ENCODE measurements at regions not wholly inside any gene's neighbourhood (a gene's known extent, or its start where the extent isn't known, plus 50 kb on each side); places are given as distances from the start of the nearest gene placed in this dataset.

DNA sequence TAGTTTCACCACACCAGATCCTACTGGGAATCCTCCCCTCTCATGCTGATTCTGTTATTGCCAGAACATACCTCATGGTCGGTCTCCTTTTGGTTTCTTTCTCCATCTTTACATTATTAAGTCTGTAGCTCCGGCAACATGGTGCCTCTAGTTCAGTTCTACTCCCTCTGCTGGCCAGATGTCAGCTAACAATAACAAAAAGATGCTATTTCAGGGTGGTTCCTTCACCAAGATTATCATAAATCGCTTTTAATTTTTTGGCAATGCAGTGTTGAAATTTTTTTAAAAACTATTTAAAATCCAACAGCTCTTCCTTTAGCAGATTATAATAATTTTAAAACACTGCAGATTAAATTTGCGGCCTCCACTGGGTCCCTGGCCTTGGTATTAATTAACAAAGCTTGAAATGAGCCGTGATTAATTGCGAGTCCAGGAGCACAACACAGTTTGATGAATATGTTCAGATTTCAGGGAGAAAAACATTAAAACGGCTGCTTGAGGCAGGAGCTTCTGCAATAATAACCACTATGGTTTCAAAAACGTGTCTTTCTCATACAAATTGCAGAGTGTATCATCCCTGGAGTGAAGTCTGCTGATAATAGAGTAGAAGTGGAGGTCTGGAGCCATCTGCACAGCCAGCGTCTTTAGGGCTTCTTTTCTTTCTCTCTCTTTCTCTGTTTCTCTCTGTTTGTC lies 492.9 kb upstream of the KIRREL3 start (continued):
- TF ChIP-seq, protein P1, sequence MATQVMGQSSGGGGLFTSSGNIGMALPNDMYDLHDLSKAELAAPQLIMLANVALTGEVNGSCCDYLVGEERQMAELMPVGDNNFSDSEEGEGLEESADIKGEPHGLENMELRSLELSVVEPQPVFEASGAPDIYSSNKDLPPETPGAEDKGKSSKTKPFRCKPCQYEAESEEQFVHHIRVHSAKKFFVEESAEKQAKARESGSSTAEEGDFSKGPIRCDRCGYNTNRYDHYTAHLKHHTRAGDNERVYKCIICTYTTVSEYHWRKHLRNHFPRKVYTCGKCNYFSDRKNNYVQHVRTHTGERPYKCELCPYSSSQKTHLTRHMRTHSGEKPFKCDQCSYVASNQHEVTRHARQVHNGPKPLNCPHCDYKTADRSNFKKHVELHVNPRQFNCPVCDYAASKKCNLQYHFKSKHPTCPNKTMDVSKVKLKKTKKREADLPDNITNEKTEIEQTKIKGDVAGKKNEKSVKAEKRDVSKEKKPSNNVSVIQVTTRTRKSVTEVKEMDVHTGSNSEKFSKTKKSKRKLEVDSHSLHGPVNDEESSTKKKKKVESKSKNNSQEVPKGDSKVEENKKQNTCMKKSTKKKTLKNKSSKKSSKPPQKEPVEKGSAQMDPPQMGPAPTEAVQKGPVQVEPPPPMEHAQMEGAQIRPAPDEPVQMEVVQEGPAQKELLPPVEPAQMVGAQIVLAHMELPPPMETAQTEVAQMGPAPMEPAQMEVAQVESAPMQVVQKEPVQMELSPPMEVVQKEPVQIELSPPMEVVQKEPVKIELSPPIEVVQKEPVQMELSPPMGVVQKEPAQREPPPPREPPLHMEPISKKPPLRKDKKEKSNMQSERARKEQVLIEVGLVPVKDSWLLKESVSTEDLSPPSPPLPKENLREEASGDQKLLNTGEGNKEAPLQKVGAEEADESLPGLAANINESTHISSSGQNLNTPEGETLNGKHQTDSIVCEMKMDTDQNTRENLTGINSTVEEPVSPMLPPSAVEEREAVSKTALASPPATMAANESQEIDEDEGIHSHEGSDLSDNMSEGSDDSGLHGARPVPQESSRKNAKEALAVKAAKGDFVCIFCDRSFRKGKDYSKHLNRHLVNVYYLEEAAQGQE (IDR thresholded peaks at IDR 0.05) = no peak
- no peak for TF ChIP-seq HOXB13 (CRISPR knock-in tag; IDR thresholded peaks at IDR 0.05; ENCODE audit: low read depth)
- TF ChIP-seq, protein P2, sequence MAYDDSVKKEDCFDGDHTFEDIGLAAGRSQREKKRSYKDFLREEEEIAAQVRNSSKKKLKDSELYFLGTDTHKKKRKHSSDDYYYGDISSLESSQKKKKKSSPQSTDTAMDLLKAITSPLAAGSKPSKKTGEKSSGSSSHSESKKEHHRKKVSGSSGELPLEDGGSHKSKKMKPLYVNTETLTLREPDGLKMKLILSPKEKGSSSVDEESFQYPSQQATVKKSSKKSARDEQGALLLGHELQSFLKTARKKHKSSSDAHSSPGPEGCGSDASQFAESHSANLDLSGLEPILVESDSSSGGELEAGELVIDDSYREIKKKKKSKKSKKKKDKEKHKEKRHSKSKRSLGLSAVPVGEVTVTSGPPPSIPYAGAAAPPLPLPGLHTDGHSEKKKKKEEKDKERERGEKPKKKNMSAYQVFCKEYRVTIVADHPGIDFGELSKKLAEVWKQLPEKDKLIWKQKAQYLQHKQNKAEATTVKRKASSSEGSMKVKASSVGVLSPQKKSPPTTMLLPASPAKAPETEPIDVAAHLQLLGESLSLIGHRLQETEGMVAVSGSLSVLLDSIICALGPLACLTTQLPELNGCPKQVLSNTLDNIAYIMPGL (CRISPR knock-in tag; IDR thresholded peaks at IDR 0.05; ENCODE audit: borderline replicate concordance) = no peak

DNA sequence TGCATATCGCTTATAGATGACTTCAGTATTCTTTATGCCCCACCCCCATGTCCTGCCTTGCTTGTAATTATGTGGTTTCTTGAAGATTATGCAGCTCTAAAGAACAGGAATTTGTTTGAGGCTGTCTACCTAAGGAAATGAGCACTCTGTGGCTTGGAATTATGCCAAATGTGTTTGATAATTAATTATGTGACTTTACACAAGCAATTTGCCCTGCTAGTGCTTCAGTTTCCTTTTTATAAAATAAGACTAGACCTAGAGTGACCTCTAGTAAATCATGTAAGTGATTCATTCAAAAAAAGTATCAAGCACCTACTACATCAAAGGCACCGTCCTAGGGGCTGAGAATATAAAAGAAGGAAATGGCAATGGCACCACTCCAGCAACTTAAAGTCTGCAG lies 491.5 kb upstream of the KIRREL3 start:
- H3K9me3 ChIP-seq = no peaks in the 10 kb centered on the region
- WGBS (ENCODE audit: missing lambda C conversion rate) = 0% methylated on average over 2 of the region's 2 CpGs
- no peak overlapping the region for H3K4me3 ChIP-seq
- FAIRE-seq = no peak
- H3K4me2 ChIP-seq = no peak overlapping the region
- H3K4me1 ChIP-seq = no peaks in the 10 kb centered on the region
- ChIA-PET POLR2A (no interaction called here), CTCF (no interaction called here)
- no peak overlapping the region for H3K27ac ChIP-seq
- TF ChIP-seq SREBF2 (IDR thresholded peaks at IDR 0.05) = no peak
- TF ChIP-seq GATA3 (IDR thresholded peaks at IDR 0.05; ENCODE audit: borderline replicate concordance) = no peak
- no peak for TF ChIP-seq KDM5A (IDR thresholded peaks at IDR 0.05)
- TF ChIP-seq FOXS1 (CRISPR knock-in tag; IDR thresholded peaks at IDR 0.05) = no peak
- TF ChIP-seq NR3C1 (IDR thresholded peaks at IDR 0.05) = no peak
- no peak for TF ChIP-seq ZC3H11A (IDR thresholded peaks at IDR 0.05)
- TF ChIP-seq, protein P3, sequence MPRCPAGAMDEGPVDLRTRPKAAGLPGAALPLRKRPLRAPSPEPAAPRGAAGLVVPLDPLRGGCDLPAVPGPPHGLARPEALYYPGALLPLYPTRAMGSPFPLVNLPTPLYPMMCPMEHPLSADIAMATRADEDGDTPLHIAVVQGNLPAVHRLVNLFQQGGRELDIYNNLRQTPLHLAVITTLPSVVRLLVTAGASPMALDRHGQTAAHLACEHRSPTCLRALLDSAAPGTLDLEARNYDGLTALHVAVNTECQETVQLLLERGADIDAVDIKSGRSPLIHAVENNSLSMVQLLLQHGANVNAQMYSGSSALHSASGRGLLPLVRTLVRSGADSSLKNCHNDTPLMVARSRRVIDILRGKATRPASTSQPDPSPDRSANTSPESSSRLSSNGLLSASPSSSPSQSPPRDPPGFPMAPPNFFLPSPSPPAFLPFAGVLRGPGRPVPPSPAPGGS (IDR thresholded peaks at IDR 0.05) = no peak
- TF ChIP-seq CHD2 (IDR thresholded peaks at IDR 0.05; ENCODE audit: low read length, partially characterized antibody) = no peak
- no peak for TF ChIP-seq ZNF302 (CRISPR knock-in tag; IDR thresholded peaks at IDR 0.05)
- ATAC-seq = no peak
- DNase-seq (ENCODE audit: low read depth in 1 of 2, low spot score in 1 of 2) = no peak

DNA sequence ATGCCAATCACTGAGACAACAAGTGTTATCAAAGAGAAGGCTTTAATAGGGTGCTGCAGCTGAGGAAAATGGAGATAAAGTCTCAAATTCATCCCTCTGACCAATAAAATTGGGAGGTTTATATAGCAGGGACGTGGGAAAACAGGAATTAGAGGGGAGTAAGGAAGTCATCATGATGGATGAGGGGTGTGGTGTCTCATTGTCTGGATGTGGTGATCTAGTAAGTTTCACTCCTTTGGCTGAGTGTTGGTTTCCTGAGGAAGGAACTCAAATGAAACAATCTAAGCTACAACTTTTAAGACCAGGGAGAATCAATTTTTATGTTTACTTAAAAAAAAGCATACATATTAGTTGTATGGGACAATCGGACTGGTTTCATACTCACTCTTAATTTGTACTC lies 491.0 kb upstream of the KIRREL3 start:
- DNase-seq (ENCODE audit: low read depth in 1 of 2, low spot score in 1 of 2) (no peak), FAIRE-seq (no peak), ATAC-seq (no peak)
- CTCF ChIA-PET = no interaction called here
- Histone ChIP-seq H3K27ac (no peak overlapping the region), H3K9me3 (no peaks in the 10 kb centered on the region), H3K4me2 (no peak overlapping the region), H3K4me1 (no peaks in the 10 kb centered on the region), H3K4me3 (no peak overlapping the region)
- POLR2A ChIA-PET = no interaction called here
- 0% methylated on average over 2 of the region's 2 CpGs for WGBS (ENCODE audit: missing lambda C conversion rate)
- TF ChIP-seq ZFP36 (IDR thresholded peaks at IDR 0.05; ENCODE audit: borderline replicate concordance, partially characterized antibody) = no peak
- TF ChIP-seq ESRRA (IDR thresholded peaks at IDR 0.05; ENCODE audit: borderline replicate concordance, low read length) = no peak
- no peak for TF ChIP-seq NPAS2 (CRISPR knock-in tag; IDR thresholded peaks at IDR 0.05; ENCODE audit: borderline replicate concordance)
- no peak for TF ChIP-seq JUNB (IDR thresholded peaks at IDR 0.05)
- TF ChIP-seq, protein P4, sequence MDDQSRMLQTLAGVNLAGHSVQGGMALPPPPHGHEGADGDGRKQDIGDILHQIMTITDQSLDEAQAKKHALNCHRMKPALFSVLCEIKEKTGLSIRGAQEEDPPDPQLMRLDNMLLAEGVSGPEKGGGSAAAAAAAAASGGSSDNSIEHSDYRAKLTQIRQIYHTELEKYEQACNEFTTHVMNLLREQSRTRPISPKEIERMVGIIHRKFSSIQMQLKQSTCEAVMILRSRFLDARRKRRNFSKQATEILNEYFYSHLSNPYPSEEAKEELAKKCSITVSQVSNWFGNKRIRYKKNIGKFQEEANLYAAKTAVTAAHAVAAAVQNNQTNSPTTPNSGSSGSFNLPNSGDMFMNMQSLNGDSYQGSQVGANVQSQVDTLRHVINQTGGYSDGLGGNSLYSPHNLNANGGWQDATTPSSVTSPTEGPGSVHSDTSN (IDR thresholded peaks at IDR 0.05) = no peak
